HepG2 (cell line): ENCODE measurements at regions not wholly inside any gene's neighbourhood (a gene's known extent, or its start where the extent isn't known, plus 50 kb on each side); places are given as distances from the start of the nearest gene placed in this dataset.

Experiments
- ATAC-seq: fragments of 200-7000 bp; cut with Tn5 transposase; 3 replicates; pipeline ENCODE4 v1.9.1; 2020; ENCODE audit warnings: mild to moderate bottlenecking, moderate library complexity
- BruUV-seq: library from RNA; stranded (reverse); fragments of 400-500 nt; replicated peaks from 2 replicates; lab custom pipeline; 2021; lab: Mats Ljungman, UMichigan
- CTCF ChIA-PET: fragments of 300-600 bp; formaldehyde crosslinking; extraction: SDS; loops from one replicate; lab custom pipeline; 2021; ENCODE audit warnings: low total read pairs, inconsistent platforms, low intra/inter-chr PET ratio; lab: Yijun Ruan, JAX
- POLR2A ChIA-PET: fragments of 350-600 bp; sonication (Branson Sonifier 250); formaldehyde crosslinking; loops from one replicate; lab custom pipeline; 2020; ENCODE audit warnings: antibody characterized with exemption, inconsistent platforms; lab: Yijun Ruan, JAX
- DNase-seq: peaks from one replicate; pipeline ENCODE4 v3.0.0-alpha.2; 2015; ENCODE audit warnings: low spot score
- FAIRE-seq: peaks from 3 replicates; lab custom pipeline; 2011; peaks lifted over from hg19 to GRCh38; lab: Jason Lieb, UNC
- H2AFZ ChIP-seq: one replicate; pipeline ENCODE4 v1.6.1; 2011; ENCODE audit warnings: low read length, inconsistent platforms
- H3K27ac ChIP-seq: fragments of 300-600 bp; 3 replicates; pipeline ENCODE4 v1.8.0; 2011; ENCODE audit warnings: mixed run types, mild to moderate bottlenecking, mixed read lengths, low read length, inconsistent platforms; ENCODE audit not compliant: insufficient read depth; ENCODE audit errors: extremely low read length
- H3K27me3 ChIP-seq, 2 experiments: fragments of 200-600 bp in 1 of 2; 2 replicates in 1 of 2; 3 replicates in 1 of 2; pipeline versions ENCODE4 v1.6.0 to v1.8.0; 2011; ENCODE audit warnings: low read length in 2 of 2, mild to moderate bottlenecking in 2 of 2, moderate library complexity in 2 of 2, inconsistent platforms in 1 of 2; ENCODE audit not compliant: insufficient read depth in 2 of 2, control insufficient read depth in 1 of 2
- H3K36me3 ChIP-seq, 2 experiments: fragments of 200-600 bp in 1 of 2; replicated peaks in 1 of 2; 2 replicates in 1 of 2; 3 replicates in 1 of 2; pipeline versions ENCODE4 v1.5.1 to v1.8.0; 2011; ENCODE audit warnings: low read length in 2 of 2, inconsistent platforms in 1 of 2; ENCODE audit not compliant: insufficient read depth in 2 of 2, control insufficient read depth in 1 of 2
- H3K4me1 ChIP-seq: 2 replicates; pipeline ENCODE4 v1.5.1; 2012; ENCODE audit warnings: low read length, inconsistent platforms; ENCODE audit not compliant: insufficient read depth
- H3K4me2 ChIP-seq: 2 replicates; pipeline ENCODE4 v1.6.0; 2011; ENCODE audit warnings: low read depth, low read length, inconsistent platforms
- H3K4me3 ChIP-seq, 3 experiments: fragments of 200-600 bp in 1 of 3; sonication (generic), shearing (Covaris generic) in 1 of 3; replicated peaks in 1 of 3; 2 replicates each; pipeline ENCODE4 v1.5.1; 2011 to 2016; ENCODE audit warnings: low read length in 3 of 3, inconsistent platforms in 2 of 3, low read depth in 2 of 3, mild to moderate bottlenecking in 2 of 3, control low read depth in 1 of 3, mixed read lengths in 1 of 3; ENCODE audit not compliant: insufficient read depth in 1 of 3
- H3K79me2 ChIP-seq: one replicate; pipeline ENCODE4 v1.6.1; 2011; ENCODE audit warnings: low read length, inconsistent platforms; ENCODE audit not compliant: insufficient read depth
- H3K9ac ChIP-seq: 2 replicates; pipeline ENCODE4 v1.6.0; 2011; ENCODE audit warnings: mild to moderate bottlenecking, low read depth, low read length, inconsistent platforms; ENCODE audit not compliant: insufficient read depth
- H3K9me3 ChIP-seq: 2 replicates; pipeline ENCODE4 v1.5.1; 2012; ENCODE audit warnings: mild to moderate bottlenecking, low read length
- H4K20me1 ChIP-seq: 2 replicates; pipeline ENCODE4 v1.6.0; 2011; ENCODE audit warnings: inconsistent platforms, mild to moderate bottlenecking, low read length, moderate library complexity; ENCODE audit not compliant: insufficient read depth
- ARNT ChIP-seq: fragments of 450-650 bp; IDR thresholded peaks from 2 replicates; pipeline ENCODE4 v1.6.1; 2017
- ATAD3A ChIP-seq: sonication (generic); formaldehyde crosslinking; IDR thresholded peaks from 2 replicates; pipeline ENCODE4 v1.4.0; 2020; ENCODE audit warnings: missing genetic modification reagents
- CBFB ChIP-seq: sonication (generic); formaldehyde crosslinking; IDR thresholded peaks from 2 replicates; pipeline ENCODE4 v1.4.0; 2020; ENCODE audit warnings: missing genetic modification reagents
- CREB3 ChIP-seq: sonication (generic); formaldehyde crosslinking; IDR thresholded peaks from 2 replicates; pipeline ENCODE4 v1.5.0; 2020; ENCODE audit warnings: missing genetic modification reagents
- FOXK2 ChIP-seq: fragments of 450-650 bp; IDR thresholded peaks from 2 replicates; pipeline ENCODE4 v1.6.1; 2016
- NR2C2 ChIP-seq: sonication (generic); formaldehyde crosslinking; IDR thresholded peaks from 2 replicates; pipeline ENCODE4 v1.4.0; 2020; ENCODE audit warnings: missing genetic modification reagents, mild to moderate bottlenecking, moderate library complexity, borderline replicate concordance
- NR2F6 ChIP-seq, 2 experiments: IDR thresholded peaks; 2 replicates each; pipeline ENCODE4 v1.6.1; 2016; ENCODE audit warnings: antibody characterized with exemption in 1 of 2, mild to moderate bottlenecking in 1 of 2
- PHF21A ChIP-seq: sonication (generic); formaldehyde crosslinking; IDR thresholded peaks from 2 replicates; pipeline ENCODE4 v1.5.0; 2020; ENCODE audit warnings: mild to moderate bottlenecking, missing genetic modification reagents
- RARA ChIP-seq: IDR thresholded peaks from 2 replicates; pipeline ENCODE4 v1.6.1; 2016; ENCODE audit warnings: missing genetic modification reagents, missing compliant biosample characterization
- TAF15 ChIP-seq: fragments of 200-400 bp; formaldehyde crosslinking; IDR thresholded peaks from one replicate; pipeline ENCODE4 v1.6.1; 2018; ENCODE audit warnings: mild to moderate bottlenecking, low read depth, low read length; ENCODE audit not compliant: poor library complexity, severe bottlenecking
- ZBTB33 ChIP-seq: sonication (generic); formaldehyde crosslinking; IDR thresholded peaks from 2 replicates; pipeline ENCODE4 v1.4.0; 2020; ENCODE audit warnings: missing genetic modification reagents
- ZNF382 ChIP-seq: sonication (generic); formaldehyde crosslinking; IDR thresholded peaks from 2 replicates; pipeline ENCODE4 v1.5.0; 2020; ENCODE audit warnings: missing genetic modification reagents, mild to moderate bottlenecking, borderline replicate concordance
- WGBS: methylation state at CpG from one replicate; pipeline ENCODE4 v1.1.6; 2017; ENCODE audit warnings: low lambda C conversion rate; 5-methylcytosine and 5-hydroxymethylcytosine counted together
- in situ Hi-C: cut with HindIII; loops from 2 replicates; pipeline ENCODE4 v1.10.0; 2017; ENCODE audit warnings: low pct_unique_long_range_greater_than_20kb; ENCODE audit not compliant: extremely low pct_ligation_motif_present
- intact Hi-C: fragments of 100-400 bp; cut with micrococcal nuclease; formaldehyde crosslinking; loops from one replicate; pipeline ENCODE4 v1.10.0; 2022; ENCODE audit not compliant: unreplicated experiment
- TF ChIP-seq, protein P1 (sequence below): sonication (generic); formaldehyde crosslinking; IDR thresholded peaks from 2 replicates; pipeline ENCODE4 v1.5.1; 2020; ENCODE audit warnings: missing genetic modification reagents, mild to moderate bottlenecking, borderline replicate concordance

DNA sequence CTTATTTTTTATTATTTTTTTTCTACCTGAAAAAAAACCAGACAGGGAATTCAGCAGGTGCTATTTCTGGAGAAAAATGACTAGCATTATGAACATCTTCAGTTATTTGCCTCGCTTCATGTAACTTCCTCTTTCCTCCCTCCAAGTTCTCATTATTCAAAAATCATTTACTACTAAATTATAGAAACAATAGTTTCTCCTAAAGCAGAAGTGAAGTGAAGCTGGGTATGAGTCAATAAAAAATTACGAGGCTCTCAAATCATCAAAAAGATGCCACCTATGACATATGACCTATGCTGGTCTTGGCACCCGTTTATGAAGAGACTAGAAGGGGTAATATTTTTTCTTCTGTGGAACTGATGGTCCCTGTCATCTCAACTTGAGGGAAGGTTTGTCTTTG, 145.0 kb upstream of the AADAT start (continued):
- no peak for TF ChIP-seq NR2F6 (IDR thresholded peaks at IDR 0.05)
- no peak for TF ChIP-seq NR2F6 (CRISPR knock-in tag; IDR thresholded peaks at IDR 0.05)
- no peak for TF ChIP-seq NR2C2 (CRISPR knock-in tag)
- no peak for TF ChIP-seq PHF21A (CRISPR knock-in tag)
- no peak for TF ChIP-seq CREB3 (CRISPR knock-in tag)
- TF ChIP-seq FOXK2 = no peak
- no peak for TF ChIP-seq ZNF382
- TF ChIP-seq ARNT = no peak
- no peak for TF ChIP-seq RARA (CRISPR knock-in tag)
- no peak for TF ChIP-seq CBFB (CRISPR knock-in tag)
- no peak for TF ChIP-seq ATAD3A (CRISPR knock-in tag)

- FAIRE-seq (no peak), ATAC-seq (no peak), DNase-seq (no peak)
- Histone ChIP-seq H3K4me2 (no peak overlapping the region), H3K9me3 (no peaks in the 10 kb centered on the region), H3K27ac (no peak overlapping the region), H4K20me1 (no peaks in the 10 kb centered on the region), H3K27me3 (no peaks in the 10 kb centered on the region), H3K79me2 (no peaks in the 10 kb centered on the region), H3K9ac (no peak overlapping the region), H3K4me3 (no peak overlapping the region), H3K4me1 (no peaks in the 10 kb centered on the region), H2AFZ (no peak overlapping the region), H3K36me3 (no peaks in the 10 kb centered on the region)
- TF ChIP-seq TAF15 (no peak), ZBTB33 (no peak)
- TF ChIP-seq, protein P1, sequence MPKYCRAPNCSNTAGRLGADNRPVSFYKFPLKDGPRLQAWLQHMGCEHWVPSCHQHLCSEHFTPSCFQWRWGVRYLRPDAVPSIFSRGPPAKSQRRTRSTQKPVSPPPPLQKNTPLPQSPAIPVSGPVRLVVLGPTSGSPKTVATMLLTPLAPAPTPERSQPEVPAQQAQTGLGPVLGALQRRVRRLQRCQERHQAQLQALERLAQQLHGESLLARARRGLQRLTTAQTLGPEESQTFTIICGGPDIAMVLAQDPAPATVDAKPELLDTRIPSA (CRISPR knock-in tag) = no peak
- no TSS peak for BruUV-seq
- intact Hi-C loops = no loop called here
- ChIA-PET POLR2A (no interaction called here), CTCF (no interaction called here)
- in situ Hi-C loops = no loop called here
- WGBS = 0% methylated on average over 1 of the region's 1 CpG
Measured at GRCh38 chr4:170231377-170231776, 141.6 kb upstream of the AADAT start.
